ENCODE measurements at regions not wholly inside any gene's neighbourhood (a gene's known extent, or its start where the extent isn't known, plus 50 kb on each side); places are given as distances from the start of the nearest gene placed in this dataset.

GRCh38 chr3:10713656-10714055, 102.4 kb upstream of the SLC6A11 start:
- TF ChIP-seq CTCF (IDR thresholded peaks at IDR 0.05) (no peak), POLR2A (IDR thresholded peaks at IDR 0.05) (no peak), EP300 (IDR thresholded peaks at IDR 0.05) (no peak)
